IgD-negative memory B cell (primary cell): ENCODE measurements at regions not wholly inside any gene's neighbourhood (a gene's known extent, or its start where the extent isn't known, plus 50 kb on each side); places are given as distances from the start of the nearest gene placed in this dataset.

Experiments
- H3K27ac Mint-ChIP-seq, 3 donors: one replicate each; pipeline ENCODE4 v1.8.0; 2020 to 2022; ENCODE audit warnings: mild to moderate bottlenecking in 3 of 3, mixed read lengths in 3 of 3, moderate library complexity in 1 of 3
- H3K27me3 Mint-ChIP-seq: one replicate; pipeline ENCODE4 v1.8.0; 2021; ENCODE audit warnings: mixed read lengths
- H3K36me3 Mint-ChIP-seq: one replicate; pipeline ENCODE4 v1.8.0; 2020; ENCODE audit warnings: mild to moderate bottlenecking, mixed read lengths
- H3K4me1 Mint-ChIP-seq, 3 donors: one replicate each; pipeline ENCODE4 v1.8.0; 2020 to 2022; ENCODE audit warnings: mixed read lengths in 3 of 3, mild to moderate bottlenecking in 1 of 3
- H3K4me3 Mint-ChIP-seq, 4 donors: one replicate each; pipeline ENCODE4 v1.8.0; 2020 to 2022; ENCODE audit warnings: mild to moderate bottlenecking in 4 of 4, mixed read lengths in 4 of 4, moderate library complexity in 3 of 4
- H3K9me3 Mint-ChIP-seq, 3 donors: one replicate each; pipeline ENCODE4 v1.8.0; 2020 to 2021; ENCODE audit warnings: mixed read lengths in 3 of 3, mild to moderate bottlenecking in 1 of 3

DNA sequence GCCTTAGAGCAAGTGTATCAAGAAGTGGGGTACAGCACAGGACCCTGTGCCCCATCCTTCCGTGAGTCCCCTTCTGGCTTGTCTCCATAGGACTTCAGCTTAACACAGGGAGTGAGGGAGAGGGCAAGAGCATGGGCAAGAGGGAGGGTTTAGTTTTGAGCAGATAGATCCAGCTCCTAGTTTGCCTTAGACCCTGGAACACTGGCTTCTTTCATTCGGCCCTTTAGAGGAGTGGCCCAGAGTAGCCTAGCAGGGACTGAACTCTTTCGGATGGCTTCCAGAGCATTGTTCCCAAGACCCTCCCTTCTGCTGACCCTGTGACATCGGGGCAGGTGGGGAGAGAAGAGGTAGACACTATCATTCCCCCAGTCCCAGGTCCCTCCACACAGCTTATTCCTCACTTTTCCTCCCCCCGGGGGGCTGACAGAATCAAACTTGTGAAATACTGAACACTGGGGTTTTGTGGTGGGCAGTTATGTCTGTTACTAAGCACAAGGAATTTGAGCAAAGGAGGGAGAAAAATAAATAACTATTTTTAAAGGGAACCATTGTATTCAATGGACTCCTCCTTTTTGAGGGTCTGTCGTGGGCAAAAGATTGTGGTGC lies 289.6 kb upstream of the C2CD4B start:
- peaks cover 3% of the 10 kb centered on the region for H3K27me3 Mint-ChIP-seq
- H3K27ac Mint-ChIP-seq: no peak overlapping the region
- peaks cover 0 to 1% (median 0%) of the 10 kb centered on the region in 3 donors for H3K9me3 Mint-ChIP-seq

DNA sequence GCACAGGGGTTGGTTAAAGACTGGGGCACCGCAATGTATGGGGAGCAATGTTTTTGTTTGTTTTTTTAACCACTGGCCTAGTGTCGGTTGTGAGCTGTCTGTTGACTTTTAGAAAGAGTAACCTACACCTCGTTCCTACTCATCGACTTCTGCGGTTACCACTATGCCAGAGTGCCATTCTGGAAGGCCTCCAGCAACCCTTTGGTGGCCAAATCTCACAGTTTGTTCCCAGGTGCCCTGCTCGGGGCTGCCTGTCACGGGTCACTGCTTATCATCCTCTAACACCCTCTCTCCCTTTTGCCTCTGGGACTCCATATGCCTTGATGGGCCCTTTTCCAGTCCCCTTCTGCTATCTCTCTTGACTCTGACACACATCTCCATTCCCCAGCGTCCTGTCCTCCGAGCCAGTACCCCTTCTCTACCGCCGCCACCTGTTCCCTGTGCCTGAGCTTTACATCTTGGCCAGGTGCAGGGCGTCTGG lies 290.4 kb upstream of the C2CD4B start:
- H3K4me3 Mint-ChIP-seq: no peak overlapping the region
- H3K4me1 Mint-ChIP-seq: no peaks in the 10 kb centered on the region
- no peak overlapping the region for H3K27ac Mint-ChIP-seq
- peaks cover 3% of the 10 kb centered on the region for H3K27me3 Mint-ChIP-seq
- no peaks in the 10 kb centered on the region for H3K36me3 Mint-ChIP-seq
- H3K9me3 Mint-ChIP-seq: no peaks in the 10 kb centered on the region

More for the DNA sequence above, 289.6 kb upstream of the C2CD4B start:
- Mint-ChIP-seq H3K4me1 (no peaks in the 10 kb centered on the region), H3K4me3 (no peak overlapping the region), H3K36me3 (no peaks in the 10 kb centered on the region)

DNA sequence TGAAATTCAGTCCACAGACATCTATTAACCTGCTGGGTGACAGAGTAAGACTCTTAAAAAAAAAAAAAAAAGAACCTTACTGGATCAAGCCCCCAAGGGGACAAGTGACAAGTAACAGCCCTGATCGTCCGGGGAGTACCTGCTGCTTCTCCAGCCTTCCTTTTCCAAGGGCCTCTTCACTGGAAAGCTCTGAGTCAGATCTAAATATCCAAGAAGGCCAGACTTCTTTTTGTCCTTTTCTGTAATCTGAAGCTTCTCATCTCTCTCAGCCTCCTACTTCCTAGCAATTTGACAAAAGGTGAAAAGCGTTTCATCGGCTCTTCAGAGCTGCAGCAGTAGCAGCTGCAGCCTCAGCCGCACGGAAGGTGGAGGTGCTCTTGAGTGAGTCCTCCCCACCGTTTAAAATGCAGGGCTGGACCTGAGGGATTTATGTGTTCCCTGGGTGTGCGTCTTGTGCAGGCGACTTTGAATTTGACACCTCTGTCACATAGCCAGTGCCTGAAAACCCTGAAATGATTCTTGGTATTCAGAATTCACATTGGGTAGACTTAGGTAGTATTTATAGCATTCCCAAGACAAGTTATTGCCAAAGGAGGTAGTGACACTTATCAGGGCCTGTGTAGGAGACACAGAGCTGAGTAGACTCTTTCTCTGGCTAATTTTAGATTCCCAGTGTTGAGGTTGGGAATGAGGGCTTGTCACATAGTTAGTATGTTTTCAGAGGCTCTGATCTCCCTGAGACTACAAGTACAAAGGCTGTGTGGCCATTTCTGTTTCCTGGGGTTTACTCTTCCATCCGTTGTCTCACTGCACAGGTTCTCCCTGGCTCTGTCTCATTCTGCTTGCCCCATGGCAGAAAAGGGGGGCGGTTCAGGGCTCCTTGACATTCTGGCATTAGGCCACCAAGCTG lies 291.2 kb upstream of the C2CD4B start:
- Mint-ChIP-seq H3K27me3 (peaks cover 2% of the 10 kb centered on the region), H3K27ac (no peak overlapping the region), H3K36me3 (no peaks in the 10 kb centered on the region)

DNA sequence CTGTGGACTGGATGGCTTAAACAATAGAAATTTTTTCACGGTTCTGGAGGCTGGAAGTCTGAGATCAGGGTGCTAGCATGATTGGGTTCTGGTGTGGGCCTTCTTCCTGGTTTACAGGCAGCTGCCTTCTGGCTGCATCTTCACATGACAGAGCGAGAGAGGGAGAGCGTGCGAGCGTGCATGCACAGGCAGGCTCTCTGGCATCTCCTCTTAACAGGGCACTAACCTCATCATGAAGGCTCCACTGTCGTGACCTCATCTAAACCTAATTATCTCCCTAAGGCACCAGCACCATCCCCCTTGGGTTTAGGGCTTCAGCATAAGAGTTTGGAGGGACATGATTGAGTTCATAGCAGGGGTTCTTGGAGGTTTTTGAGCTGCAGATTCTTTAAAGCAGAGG lies 292.0 kb upstream of the C2CD4B start:
- H3K9me3 Mint-ChIP-seq: peaks cover 0 to 2% (median 0%) of the 10 kb centered on the region in 3 donors
- no peaks in the 10 kb centered on the region for H3K36me3 Mint-ChIP-seq
- H3K4me3 Mint-ChIP-seq: no peak overlapping the region

More for the DNA sequence above, 291.2 kb upstream of the C2CD4B start:
- Mint-ChIP-seq H3K9me3 (no peaks in the 10 kb centered on the region), H3K4me3 (no peak overlapping the region), H3K4me1 (no peaks in the 10 kb centered on the region)

DNA sequence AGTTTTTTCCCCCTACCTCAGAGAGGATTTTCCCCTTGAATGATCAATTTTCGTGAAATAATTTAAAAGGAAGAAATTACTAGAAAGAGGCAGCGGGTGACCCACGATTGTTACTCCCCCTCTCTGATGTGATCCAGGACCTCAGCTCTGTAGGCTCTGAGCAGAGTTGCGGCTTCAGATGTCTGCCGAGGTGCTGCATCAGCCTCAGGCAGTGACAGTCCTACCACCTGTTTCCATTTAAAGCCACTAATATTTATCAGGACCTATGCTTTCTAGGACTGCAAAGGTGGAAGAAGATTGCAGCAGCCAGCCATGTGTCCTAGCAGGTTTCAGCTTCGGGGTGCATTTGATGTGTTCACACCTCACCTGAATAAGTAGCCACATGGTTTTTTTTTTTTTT lies 294.8 kb upstream of the C2CD4B start:
- Mint-ChIP-seq H3K27ac (no peak overlapping the region), H3K9me3 (peaks cover 0 to 2% (median 0%) of the 10 kb centered on the region in 3 donors), H3K4me3 (no peak overlapping the region), H3K27me3 (no peaks in the 10 kb centered on the region), H3K4me1 (peaks cover 0 to under 1% (median 0%) of the 10 kb centered on the region in 3 donors), H3K36me3 (no peaks in the 10 kb centered on the region)

More for the DNA sequence above, 292.0 kb upstream of the C2CD4B start:
- Mint-ChIP-seq H3K27ac (no peak overlapping the region), H3K4me1 (no peaks in the 10 kb centered on the region), H3K27me3 (peaks cover 2% of the 10 kb centered on the region)

DNA sequence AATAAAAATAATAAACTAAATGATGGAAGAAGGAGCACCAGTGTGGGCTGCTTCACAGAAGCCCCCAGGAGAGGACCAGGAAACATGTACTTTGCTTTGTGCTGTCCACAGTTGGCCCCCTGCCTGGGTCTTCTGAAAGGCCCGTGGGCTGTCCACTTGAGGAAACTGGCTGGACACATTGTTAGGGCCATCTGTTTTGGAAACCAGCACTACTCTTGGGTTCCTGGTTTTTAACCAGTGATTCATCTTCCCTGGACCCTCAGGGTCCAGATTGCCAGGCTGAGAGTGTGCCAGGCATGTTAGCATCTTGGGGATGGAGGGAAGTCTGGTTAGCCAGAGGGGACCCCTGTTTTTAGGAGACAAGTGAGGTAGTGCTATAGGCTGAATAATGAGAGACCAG lies 297.2 kb upstream of the C2CD4B start:
- Mint-ChIP-seq H3K36me3 (peaks cover 2% of the 10 kb centered on the region), H3K4me3 (no peak overlapping the region), H3K27me3 (peaks cover 6% of the 10 kb centered on the region), H3K4me1 (peaks cover 0 to 1% (median 0%) of the 10 kb centered on the region in 3 donors), H3K9me3 (peaks cover 0 to 2% (median 0%) of the 10 kb centered on the region in 3 donors), H3K27ac (no peak overlapping the region)

DNA sequence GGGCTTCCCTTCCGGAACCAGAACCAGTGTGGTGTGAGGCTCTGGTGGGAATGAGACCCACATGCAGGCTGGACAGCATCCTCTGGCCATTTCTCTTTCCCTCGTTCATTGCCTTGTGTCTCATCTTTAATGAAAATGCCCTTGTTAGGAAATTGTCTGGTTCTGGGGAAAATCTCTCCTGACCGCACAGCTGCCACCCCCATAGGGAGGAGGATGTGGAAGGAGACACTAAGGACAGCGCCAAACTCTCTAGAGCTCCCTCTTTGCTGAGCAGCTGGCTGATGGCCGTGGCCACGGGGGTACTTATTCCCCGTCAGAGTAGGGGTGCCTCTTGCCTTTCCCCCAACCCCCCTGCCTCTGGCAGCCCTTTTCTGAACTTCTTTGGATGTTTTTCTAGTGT lies 297.6 kb upstream of the C2CD4B start:
- Mint-ChIP-seq H3K4me1 (peaks cover 0 to 1% (median 0%) of the 10 kb centered on the region in 3 donors), H3K9me3 (peaks cover 0 to 2% (median 0%) of the 10 kb centered on the region in 3 donors), H3K36me3 (peaks cover 2% of the 10 kb centered on the region), H3K27ac (no peak overlapping the region), H3K4me3 (no peak overlapping the region), H3K27me3 (peaks cover 6% of the 10 kb centered on the region)

DNA sequence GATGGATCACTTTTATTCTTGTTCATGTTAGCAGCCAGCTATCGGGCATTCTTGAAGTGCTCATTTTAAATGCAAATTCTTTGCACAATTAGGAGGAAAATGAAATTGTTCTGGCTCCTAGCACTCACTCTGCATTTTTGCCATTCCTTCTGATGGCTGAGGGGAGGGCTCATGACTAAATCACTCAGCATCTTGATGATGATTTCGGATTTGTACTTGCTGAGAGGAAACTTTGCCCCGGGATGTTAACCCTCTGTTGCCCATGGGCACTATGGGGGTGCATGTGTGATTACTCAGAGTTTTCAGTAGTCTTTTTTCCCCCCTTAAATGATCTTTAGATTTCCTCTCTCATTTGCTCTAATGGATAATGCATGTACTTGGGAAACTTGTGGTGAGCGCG lies 299.6 kb upstream of the C2CD4B start:
- Mint-ChIP-seq H3K9me3 (peaks cover 0 to 2% (median 0%) of the 10 kb centered on the region in 3 donors), H3K36me3 (peaks cover 2% of the 10 kb centered on the region), H3K27me3 (peaks cover 6% of the 10 kb centered on the region), H3K27ac (no peak overlapping the region), H3K4me3 (no peak overlapping the region), H3K4me1 (peaks cover 0 to 3% (median 0%) of the 10 kb centered on the region in 3 donors)

DNA sequence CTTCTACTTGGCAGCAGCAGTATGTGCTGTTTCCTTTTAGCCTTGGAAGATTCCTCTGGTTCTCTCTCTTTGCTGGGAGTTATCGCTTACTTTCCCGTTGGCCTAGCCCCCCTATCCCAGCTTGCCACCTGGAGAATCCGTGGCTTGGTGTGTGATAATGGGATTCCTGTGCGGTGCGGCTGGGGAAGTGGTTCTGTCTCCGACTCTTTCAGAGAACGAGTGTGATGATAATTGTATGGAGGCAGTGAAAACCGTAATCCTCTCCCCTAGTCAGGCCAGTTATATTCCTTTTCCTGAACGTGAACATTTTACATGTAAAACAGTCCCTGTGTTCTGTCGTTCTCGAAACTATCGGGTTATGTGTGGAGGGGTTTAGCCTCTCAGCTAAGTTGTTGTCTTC lies 300.1 kb upstream of the C2CD4B start:
- Mint-ChIP-seq H3K9me3 (peaks cover 0 to 2% (median 0%) of the 10 kb centered on the region in 3 donors), H3K4me3 (no peak overlapping the region), H3K4me1 (peaks cover 0 to 3% (median 0%) of the 10 kb centered on the region in 3 donors), H3K27me3 (peaks cover 6% of the 10 kb centered on the region), H3K27ac (no peak overlapping the region), H3K36me3 (peaks cover 2% of the 10 kb centered on the region)

DNA sequence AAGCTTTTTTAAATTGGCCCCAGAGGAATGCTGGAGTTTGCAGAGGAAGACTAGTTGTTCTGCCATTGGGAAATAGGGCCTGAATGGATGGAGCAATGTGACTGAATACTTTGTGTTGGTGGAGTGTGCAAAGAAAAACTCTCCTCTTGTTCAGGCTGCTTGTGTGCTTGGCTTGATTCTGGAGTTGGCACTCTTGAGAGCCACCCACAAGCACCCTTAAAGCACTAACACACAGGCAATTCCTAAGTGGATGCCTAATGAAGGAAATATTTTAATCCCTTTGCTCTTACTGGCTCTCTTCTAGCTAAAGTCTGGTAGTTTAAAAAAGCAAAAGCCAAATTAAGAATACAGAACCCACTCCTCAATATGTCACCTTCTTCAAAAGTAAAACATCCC lies 304.4 kb upstream of the C2CD4B start:
- Mint-ChIP-seq H3K27me3 (peaks cover 6% of the 10 kb centered on the region), H3K27ac (no peak overlapping the region), H3K36me3 (peaks cover 2% of the 10 kb centered on the region), H3K9me3 (no peaks in the 10 kb centered on the region), H3K4me3 (no peak overlapping the region), H3K4me1 (peaks cover 0 to 3% (median 0%) of the 10 kb centered on the region in 3 donors)

DNA sequence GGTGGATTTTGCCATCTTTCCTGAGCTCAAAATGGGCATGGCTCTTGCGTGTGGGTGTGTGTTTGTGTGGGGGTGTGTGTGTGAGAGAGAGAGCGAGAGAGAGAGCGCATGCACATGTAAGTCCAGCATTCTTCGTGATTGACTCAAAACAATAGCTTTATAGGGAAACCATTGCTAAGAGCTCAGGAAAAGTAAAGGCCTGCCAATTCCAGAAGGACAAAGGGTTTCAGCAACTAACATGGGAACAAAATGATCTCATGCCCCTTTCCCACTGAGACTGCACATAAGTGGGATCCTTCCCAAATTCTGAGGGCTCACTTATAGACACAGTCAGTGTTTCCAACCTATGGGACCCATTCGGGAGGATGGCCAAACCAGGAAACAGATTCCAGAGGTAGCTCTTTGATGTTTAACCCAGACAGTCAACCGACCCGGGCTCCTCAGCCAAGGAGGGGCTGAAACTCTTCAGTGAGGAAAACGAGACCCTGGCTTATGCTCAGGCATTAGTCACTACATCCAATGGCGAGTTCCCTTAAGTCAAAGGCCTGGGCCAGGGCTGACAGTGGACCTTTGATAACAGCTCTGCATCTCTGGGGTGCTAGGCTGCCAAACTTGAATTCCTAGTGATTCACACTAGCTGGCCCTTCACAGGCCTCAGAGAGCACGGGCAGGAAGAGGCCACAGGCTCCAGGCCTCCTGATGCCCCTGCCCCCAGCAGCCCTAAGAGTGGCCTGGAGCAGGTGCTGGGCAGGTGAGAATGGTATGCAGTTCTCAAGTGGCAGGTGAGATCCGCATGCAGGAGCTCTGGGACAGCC lies 305.0 kb upstream of the C2CD4B start:
- H3K4me3 Mint-ChIP-seq: no peak overlapping the region
- peaks cover 6% of the 10 kb centered on the region for H3K27me3 Mint-ChIP-seq
- H3K4me1 Mint-ChIP-seq: peaks cover 0 to 2% (median 0%) of the 10 kb centered on the region in 3 donors
- H3K9me3 Mint-ChIP-seq: no peaks in the 10 kb centered on the region
- H3K36me3 Mint-ChIP-seq: peaks cover 2% of the 10 kb centered on the region
- no peak overlapping the region for H3K27ac Mint-ChIP-seq

DNA sequence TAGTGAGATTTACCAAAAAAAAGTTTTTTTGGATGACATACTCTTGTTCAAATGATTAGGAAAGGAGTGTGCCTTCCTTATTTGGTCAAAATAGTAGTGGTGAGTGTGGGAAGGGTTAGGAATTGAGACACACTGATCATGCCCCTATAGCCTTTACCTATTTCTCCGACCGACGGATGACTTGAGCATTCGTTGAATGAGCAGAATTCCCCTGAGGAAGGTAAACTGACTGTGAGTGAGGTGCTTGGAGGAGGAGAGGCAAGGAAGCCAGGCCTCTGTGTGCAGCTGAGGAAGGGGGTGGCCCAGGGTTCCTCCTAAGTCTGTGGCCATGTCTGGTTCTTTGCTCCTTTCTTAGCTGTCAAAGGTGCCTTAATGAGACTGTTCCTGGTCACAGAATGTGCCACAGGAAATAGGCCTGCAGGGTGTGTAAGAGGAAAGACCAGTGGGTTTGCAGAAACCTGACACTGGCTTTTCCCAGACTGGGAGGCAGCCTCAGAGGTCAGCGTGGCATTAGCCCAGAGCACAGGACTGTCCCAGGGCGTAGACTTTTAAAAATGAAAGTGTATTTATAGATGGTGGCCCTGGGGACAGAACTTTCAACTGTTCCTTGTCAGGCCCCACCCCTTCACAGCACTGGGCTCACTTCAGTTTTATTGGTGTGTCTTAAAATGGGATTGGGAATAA lies 307.7 kb upstream of the C2CD4B start:
- no peak overlapping the region for H3K4me3 Mint-ChIP-seq
- no peak overlapping the region for H3K27ac Mint-ChIP-seq
- H3K4me1 Mint-ChIP-seq: peaks cover 0 to 2% (median 0%) of the 10 kb centered on the region in 3 donors
- H3K27me3 Mint-ChIP-seq: no peaks in the 10 kb centered on the region
- H3K9me3 Mint-ChIP-seq: no peaks in the 10 kb centered on the region
- no peaks in the 10 kb centered on the region for H3K36me3 Mint-ChIP-seq

DNA sequence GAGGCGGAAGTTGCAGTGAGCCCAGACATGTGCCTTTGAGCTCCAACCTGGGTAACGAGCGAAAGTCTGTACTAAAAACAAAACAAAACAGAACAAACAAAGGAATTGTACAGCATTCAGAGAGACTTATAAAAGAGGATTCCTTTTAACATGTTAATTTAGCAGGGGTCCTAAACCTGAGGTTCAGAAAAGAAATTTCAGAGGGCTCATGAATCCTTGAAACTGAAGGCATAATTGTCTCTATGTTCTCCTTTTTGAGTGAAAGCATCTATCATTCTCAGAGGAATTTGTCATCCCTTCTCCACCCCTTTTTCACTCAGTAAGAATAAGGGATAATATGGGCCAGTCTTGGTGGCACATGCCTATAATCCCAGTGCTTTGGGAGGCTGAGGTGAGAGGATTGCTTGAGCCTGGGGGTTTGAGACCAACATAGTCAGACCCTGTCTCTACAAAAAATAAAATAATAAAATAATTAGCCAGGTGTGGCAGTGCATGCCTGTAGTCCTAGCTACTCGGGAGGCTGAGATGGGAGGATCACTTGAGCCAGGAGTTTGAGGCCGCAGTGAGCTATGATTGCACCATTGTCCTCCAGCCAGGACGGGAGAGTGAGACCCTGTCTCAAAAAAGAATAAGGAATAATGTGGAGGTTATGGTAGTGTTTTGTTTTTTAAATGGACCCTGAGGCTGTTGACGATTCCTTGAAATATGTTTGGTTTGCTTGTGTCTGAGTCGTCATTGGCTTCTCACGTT lies 309.1 kb upstream of the C2CD4B start:
- Mint-ChIP-seq H3K27me3 (no peaks in the 10 kb centered on the region), H3K4me3 (no peak overlapping the region), H3K27ac (no peak overlapping the region), H3K9me3 (no peaks in the 10 kb centered on the region), H3K36me3 (no peaks in the 10 kb centered on the region), H3K4me1 (no peaks in the 10 kb centered on the region)

DNA sequence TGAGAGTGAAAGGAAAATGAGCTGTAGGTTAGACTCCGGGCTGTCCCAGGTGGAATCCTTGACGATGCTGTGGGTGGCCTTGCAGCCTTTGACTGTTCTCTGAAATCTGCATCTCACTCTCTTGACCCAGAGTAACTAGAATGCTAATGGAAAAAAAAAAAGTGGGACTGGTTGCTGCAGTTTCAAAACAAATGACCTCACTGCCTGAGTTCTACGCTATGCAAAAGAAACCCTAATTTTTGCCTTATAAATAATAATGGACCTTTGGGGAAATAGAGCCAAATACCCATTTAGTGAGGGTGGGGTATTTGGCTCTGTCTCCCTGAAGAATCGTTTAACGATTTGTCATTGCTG lies 309.7 kb upstream of the C2CD4B start:
- no peak overlapping the region for H3K4me3 Mint-ChIP-seq
- no peaks in the 10 kb centered on the region for H3K36me3 Mint-ChIP-seq
- H3K27me3 Mint-ChIP-seq: no peaks in the 10 kb centered on the region
- H3K9me3 Mint-ChIP-seq: no peaks in the 10 kb centered on the region
- no peaks in the 10 kb centered on the region for H3K4me1 Mint-ChIP-seq
- no peak overlapping the region for H3K27ac Mint-ChIP-seq
